HEK293 (cell line): ENCODE measurements at regions not wholly inside any gene's neighbourhood (a gene's known extent, or its start where the extent isn't known, plus 50 kb on each side); places are given as distances from the start of the nearest gene placed in this dataset.

ENCODE experiments used
- ZNF140 ChIP-seq: fragments of 450-650 bp; formaldehyde crosslinking; IDR thresholded peaks from 2 replicates; pipeline ENCODE4 v1.5.1; 2016; ENCODE audit warnings: missing biosample characterization, missing genetic modification characterization
- ZNF311 ChIP-seq: fragments of 450-650 bp; formaldehyde crosslinking; IDR thresholded peaks from 2 replicates; pipeline ENCODE4 v1.5.1; 2017; ENCODE audit warnings: missing biosample characterization, missing genetic modification characterization, borderline replicate concordance
- ZNF548 ChIP-seq: fragments of 450-650 bp; formaldehyde crosslinking; IDR thresholded peaks from 2 replicates; pipeline ENCODE4 v1.5.1; 2016; ENCODE audit warnings: missing biosample characterization, missing genetic modification characterization
- TF ChIP-seq, protein P1 (sequence below): fragments of 450-650 bp; formaldehyde crosslinking; IDR thresholded peaks from 2 replicates; pipeline ENCODE4 v1.5.1; 2016; ENCODE audit warnings: missing biosample characterization, missing genetic modification characterization
- TF ChIP-seq, protein P2 (sequence below): fragments of 450-650 bp; formaldehyde crosslinking; IDR thresholded peaks from 2 replicates; pipeline ENCODE4 v1.5.1; 2016; ENCODE audit warnings: missing biosample characterization, missing genetic modification characterization

DNA sequence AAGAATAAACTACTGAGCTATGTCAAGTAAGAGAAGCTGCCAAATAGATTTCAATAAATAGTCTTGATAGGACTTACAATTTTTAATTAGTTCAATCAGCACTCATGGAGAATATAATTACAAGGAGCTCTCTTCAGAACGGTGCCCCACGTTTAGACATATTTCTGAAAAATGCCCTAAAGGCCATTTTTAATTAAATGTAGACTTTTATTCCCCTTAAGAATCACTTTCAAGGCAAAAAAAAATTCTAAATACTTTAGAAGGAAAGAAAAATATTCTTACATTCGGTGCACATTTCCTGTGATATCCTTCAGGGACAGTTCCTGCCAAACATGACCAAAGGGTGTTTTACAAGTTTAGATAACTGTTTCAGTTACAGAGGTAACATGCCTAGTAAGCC is 202.5 kb upstream of the CDH7 start:
- TF ChIP-seq ZNF311 (tag by site-specific recombination): no peak
- TF ChIP-seq, protein P1, sequence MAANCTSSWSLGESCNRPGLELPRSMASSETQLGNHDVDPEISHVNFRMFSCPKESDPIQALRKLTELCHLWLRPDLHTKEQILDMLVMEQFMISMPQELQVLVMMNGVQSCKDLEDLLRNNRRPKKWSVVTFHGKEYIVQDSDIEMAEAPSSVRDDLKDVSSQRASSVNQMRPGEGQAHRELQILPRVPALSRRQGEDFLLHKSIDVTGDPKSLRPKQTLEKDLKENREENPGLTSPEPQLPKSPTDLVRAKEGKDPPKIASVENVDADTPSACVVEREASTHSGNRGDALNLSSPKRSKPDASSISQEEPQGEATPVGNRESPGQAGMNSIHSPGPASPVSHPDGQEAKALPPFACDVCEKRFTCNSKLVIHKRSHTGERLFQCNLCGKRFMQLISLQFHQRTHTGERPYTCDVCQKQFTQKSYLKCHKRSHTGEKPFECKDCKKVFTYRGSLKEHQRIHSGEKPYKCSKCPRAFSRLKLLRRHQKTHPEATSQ (tag by site-specific recombination): no peak
- TF ChIP-seq ZNF140 (tag by site-specific recombination): no peak
- TF ChIP-seq, protein P2, sequence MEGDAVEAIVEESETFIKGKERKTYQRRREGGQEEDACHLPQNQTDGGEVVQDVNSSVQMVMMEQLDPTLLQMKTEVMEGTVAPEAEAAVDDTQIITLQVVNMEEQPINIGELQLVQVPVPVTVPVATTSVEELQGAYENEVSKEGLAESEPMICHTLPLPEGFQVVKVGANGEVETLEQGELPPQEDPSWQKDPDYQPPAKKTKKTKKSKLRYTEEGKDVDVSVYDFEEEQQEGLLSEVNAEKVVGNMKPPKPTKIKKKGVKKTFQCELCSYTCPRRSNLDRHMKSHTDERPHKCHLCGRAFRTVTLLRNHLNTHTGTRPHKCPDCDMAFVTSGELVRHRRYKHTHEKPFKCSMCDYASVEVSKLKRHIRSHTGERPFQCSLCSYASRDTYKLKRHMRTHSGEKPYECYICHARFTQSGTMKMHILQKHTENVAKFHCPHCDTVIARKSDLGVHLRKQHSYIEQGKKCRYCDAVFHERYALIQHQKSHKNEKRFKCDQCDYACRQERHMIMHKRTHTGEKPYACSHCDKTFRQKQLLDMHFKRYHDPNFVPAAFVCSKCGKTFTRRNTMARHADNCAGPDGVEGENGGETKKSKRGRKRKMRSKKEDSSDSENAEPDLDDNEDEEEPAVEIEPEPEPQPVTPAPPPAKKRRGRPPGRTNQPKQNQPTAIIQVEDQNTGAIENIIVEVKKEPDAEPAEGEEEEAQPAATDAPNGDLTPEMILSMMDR (tag by site-specific recombination): no peak
- no peak for TF ChIP-seq ZNF548 (tag by site-specific recombination)
